Cardiac fibroblast (primary cell): ENCODE measurements at regions not wholly inside any gene's neighbourhood (a gene's known extent, or its start where the extent isn't known, plus 50 kb on each side); places are given as distances from the start of the nearest gene placed in this dataset.

Experiments used
- DNase-seq, 2 donors: peaks; one replicate each; pipeline versions ENCODE4 v3.0.0 to v3.0.0-alpha.2; 2010; ENCODE audit warnings: low read depth in 2 of 2
- H3K4me3 ChIP-seq, 2 donors: replicated peaks in 1 of 2; 1 replicate in 1 of 2; 2 replicates in 1 of 2; pipeline ENCODE4 v1.5.1; 2011; ENCODE audit warnings: low read depth in 2 of 2, low read length in 2 of 2, mild to moderate bottlenecking in 2 of 2, moderate library complexity in 1 of 2
- TF ChIP-seq, protein P1 (sequence below): IDR thresholded peaks from one replicate; pipeline ENCODE4 v1.5.1; 2011; ENCODE audit warnings: low read depth, mild to moderate bottlenecking, low read length, inconsistent platforms

DNA sequence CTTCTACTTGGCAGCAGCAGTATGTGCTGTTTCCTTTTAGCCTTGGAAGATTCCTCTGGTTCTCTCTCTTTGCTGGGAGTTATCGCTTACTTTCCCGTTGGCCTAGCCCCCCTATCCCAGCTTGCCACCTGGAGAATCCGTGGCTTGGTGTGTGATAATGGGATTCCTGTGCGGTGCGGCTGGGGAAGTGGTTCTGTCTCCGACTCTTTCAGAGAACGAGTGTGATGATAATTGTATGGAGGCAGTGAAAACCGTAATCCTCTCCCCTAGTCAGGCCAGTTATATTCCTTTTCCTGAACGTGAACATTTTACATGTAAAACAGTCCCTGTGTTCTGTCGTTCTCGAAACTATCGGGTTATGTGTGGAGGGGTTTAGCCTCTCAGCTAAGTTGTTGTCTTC, 300.1 kb upstream of the C2CD4B start:
- TF ChIP-seq, protein P1, sequence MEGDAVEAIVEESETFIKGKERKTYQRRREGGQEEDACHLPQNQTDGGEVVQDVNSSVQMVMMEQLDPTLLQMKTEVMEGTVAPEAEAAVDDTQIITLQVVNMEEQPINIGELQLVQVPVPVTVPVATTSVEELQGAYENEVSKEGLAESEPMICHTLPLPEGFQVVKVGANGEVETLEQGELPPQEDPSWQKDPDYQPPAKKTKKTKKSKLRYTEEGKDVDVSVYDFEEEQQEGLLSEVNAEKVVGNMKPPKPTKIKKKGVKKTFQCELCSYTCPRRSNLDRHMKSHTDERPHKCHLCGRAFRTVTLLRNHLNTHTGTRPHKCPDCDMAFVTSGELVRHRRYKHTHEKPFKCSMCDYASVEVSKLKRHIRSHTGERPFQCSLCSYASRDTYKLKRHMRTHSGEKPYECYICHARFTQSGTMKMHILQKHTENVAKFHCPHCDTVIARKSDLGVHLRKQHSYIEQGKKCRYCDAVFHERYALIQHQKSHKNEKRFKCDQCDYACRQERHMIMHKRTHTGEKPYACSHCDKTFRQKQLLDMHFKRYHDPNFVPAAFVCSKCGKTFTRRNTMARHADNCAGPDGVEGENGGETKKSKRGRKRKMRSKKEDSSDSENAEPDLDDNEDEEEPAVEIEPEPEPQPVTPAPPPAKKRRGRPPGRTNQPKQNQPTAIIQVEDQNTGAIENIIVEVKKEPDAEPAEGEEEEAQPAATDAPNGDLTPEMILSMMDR, result no peak
- DNase-seq, result no peak
- H3K4me3 ChIP-seq, result no peak overlapping the region

DNA sequence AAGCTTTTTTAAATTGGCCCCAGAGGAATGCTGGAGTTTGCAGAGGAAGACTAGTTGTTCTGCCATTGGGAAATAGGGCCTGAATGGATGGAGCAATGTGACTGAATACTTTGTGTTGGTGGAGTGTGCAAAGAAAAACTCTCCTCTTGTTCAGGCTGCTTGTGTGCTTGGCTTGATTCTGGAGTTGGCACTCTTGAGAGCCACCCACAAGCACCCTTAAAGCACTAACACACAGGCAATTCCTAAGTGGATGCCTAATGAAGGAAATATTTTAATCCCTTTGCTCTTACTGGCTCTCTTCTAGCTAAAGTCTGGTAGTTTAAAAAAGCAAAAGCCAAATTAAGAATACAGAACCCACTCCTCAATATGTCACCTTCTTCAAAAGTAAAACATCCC, 304.4 kb upstream of the C2CD4B start:
- TF ChIP-seq, protein P1, result no peak
- H3K4me3 ChIP-seq, result no peak overlapping the region
- DNase-seq, result peak in 1 of 2 donors; percentile 48

DNA sequence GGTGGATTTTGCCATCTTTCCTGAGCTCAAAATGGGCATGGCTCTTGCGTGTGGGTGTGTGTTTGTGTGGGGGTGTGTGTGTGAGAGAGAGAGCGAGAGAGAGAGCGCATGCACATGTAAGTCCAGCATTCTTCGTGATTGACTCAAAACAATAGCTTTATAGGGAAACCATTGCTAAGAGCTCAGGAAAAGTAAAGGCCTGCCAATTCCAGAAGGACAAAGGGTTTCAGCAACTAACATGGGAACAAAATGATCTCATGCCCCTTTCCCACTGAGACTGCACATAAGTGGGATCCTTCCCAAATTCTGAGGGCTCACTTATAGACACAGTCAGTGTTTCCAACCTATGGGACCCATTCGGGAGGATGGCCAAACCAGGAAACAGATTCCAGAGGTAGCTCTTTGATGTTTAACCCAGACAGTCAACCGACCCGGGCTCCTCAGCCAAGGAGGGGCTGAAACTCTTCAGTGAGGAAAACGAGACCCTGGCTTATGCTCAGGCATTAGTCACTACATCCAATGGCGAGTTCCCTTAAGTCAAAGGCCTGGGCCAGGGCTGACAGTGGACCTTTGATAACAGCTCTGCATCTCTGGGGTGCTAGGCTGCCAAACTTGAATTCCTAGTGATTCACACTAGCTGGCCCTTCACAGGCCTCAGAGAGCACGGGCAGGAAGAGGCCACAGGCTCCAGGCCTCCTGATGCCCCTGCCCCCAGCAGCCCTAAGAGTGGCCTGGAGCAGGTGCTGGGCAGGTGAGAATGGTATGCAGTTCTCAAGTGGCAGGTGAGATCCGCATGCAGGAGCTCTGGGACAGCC, 305.0 kb upstream of the C2CD4B start:
- H3K4me3 ChIP-seq, result no peak overlapping the region
- peak; percentile 81 to 83 for DNase-seq
- TF ChIP-seq, protein P1, result no peak

DNA sequence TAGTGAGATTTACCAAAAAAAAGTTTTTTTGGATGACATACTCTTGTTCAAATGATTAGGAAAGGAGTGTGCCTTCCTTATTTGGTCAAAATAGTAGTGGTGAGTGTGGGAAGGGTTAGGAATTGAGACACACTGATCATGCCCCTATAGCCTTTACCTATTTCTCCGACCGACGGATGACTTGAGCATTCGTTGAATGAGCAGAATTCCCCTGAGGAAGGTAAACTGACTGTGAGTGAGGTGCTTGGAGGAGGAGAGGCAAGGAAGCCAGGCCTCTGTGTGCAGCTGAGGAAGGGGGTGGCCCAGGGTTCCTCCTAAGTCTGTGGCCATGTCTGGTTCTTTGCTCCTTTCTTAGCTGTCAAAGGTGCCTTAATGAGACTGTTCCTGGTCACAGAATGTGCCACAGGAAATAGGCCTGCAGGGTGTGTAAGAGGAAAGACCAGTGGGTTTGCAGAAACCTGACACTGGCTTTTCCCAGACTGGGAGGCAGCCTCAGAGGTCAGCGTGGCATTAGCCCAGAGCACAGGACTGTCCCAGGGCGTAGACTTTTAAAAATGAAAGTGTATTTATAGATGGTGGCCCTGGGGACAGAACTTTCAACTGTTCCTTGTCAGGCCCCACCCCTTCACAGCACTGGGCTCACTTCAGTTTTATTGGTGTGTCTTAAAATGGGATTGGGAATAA, 307.7 kb upstream of the C2CD4B start:
- DNase-seq, result no peak
- TF ChIP-seq, protein P1, result no peak
- H3K4me3 ChIP-seq, result no peak overlapping the region

DNA sequence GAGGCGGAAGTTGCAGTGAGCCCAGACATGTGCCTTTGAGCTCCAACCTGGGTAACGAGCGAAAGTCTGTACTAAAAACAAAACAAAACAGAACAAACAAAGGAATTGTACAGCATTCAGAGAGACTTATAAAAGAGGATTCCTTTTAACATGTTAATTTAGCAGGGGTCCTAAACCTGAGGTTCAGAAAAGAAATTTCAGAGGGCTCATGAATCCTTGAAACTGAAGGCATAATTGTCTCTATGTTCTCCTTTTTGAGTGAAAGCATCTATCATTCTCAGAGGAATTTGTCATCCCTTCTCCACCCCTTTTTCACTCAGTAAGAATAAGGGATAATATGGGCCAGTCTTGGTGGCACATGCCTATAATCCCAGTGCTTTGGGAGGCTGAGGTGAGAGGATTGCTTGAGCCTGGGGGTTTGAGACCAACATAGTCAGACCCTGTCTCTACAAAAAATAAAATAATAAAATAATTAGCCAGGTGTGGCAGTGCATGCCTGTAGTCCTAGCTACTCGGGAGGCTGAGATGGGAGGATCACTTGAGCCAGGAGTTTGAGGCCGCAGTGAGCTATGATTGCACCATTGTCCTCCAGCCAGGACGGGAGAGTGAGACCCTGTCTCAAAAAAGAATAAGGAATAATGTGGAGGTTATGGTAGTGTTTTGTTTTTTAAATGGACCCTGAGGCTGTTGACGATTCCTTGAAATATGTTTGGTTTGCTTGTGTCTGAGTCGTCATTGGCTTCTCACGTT, 309.1 kb upstream of the C2CD4B start:
- TF ChIP-seq, protein P1, result no peak
- no peak overlapping the region for H3K4me3 ChIP-seq
- DNase-seq, result no peak

DNA sequence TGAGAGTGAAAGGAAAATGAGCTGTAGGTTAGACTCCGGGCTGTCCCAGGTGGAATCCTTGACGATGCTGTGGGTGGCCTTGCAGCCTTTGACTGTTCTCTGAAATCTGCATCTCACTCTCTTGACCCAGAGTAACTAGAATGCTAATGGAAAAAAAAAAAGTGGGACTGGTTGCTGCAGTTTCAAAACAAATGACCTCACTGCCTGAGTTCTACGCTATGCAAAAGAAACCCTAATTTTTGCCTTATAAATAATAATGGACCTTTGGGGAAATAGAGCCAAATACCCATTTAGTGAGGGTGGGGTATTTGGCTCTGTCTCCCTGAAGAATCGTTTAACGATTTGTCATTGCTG, 309.7 kb upstream of the C2CD4B start:
- no peak for DNase-seq
- H3K4me3 ChIP-seq, result no peak overlapping the region
- TF ChIP-seq, protein P1, result no peak
